Mesenchymal stem cell (in vitro differentiated cells and primary cell): ENCODE measurements at regions not wholly inside any gene's neighbourhood (a gene's known extent, or its start where the extent isn't known, plus 50 kb on each side); places are given as distances from the start of the nearest gene placed in this dataset.

Experiments used
- DNase-seq: peaks from one replicate; pipeline ENCODE4 v3.0.0-alpha.2; 2013
- H2AFZ ChIP-seq: one replicate; pipeline ENCODE4 v1.6.1; 2013; ENCODE audit warnings: low read depth, mild to moderate bottlenecking, control low read depth, inconsistent platforms, low read length, moderate library complexity
- H2AK5ac ChIP-seq: 2 replicates; pipeline ENCODE4 v1.6.1; 2013; ENCODE audit warnings: low read length, moderate library complexity, mild to moderate bottlenecking, inconsistent platforms; ENCODE audit not compliant: severe bottlenecking
- H2BK120ac ChIP-seq: one replicate; pipeline ENCODE4 v1.6.1; 2013; ENCODE audit warnings: low read depth, mild to moderate bottlenecking, inconsistent platforms, low read length, moderate library complexity
- H2BK12ac ChIP-seq, 2 experiments: one replicate each; pipeline ENCODE4 v1.6.1; 2013; ENCODE audit warnings: inconsistent platforms in 2 of 2, low read length in 2 of 2, mild to moderate bottlenecking in 2 of 2, moderate library complexity in 2 of 2, control low read depth in 1 of 2
- H2BK15ac ChIP-seq: one replicate; pipeline ENCODE4 v1.6.1; 2013; ENCODE audit warnings: mild to moderate bottlenecking, low read depth, inconsistent platforms; ENCODE audit not compliant: poor library complexity, severe bottlenecking
- H2BK5ac ChIP-seq: 2 replicates; pipeline ENCODE4 v1.6.1; 2013; ENCODE audit warnings: low read depth, mild to moderate bottlenecking, low read length, control low read depth, inconsistent platforms; ENCODE audit not compliant: poor library complexity, severe bottlenecking
- H3K14ac ChIP-seq, 2 experiments: one replicate each; pipeline ENCODE4 v1.6.1; 2013; ENCODE audit warnings: inconsistent platforms in 2 of 2, low read length in 2 of 2, control low read depth in 1 of 2, mild to moderate bottlenecking in 1 of 2, moderate library complexity in 1 of 2
- H3K18ac ChIP-seq, 2 experiments: one replicate each; pipeline ENCODE4 v1.6.1; 2013; ENCODE audit warnings: inconsistent platforms in 2 of 2, low read length in 2 of 2, control low read depth in 1 of 2, low read depth in 1 of 2, mild to moderate bottlenecking in 1 of 2
- H3K23ac ChIP-seq, 2 experiments: one replicate each; pipeline ENCODE4 v1.6.1; 2013; ENCODE audit warnings: inconsistent platforms in 2 of 2, low read length in 2 of 2, mild to moderate bottlenecking in 2 of 2, moderate library complexity in 2 of 2, control low read depth in 1 of 2
- H3K27ac ChIP-seq: 2 replicates; pipeline ENCODE4 v1.5.1; 2013; ENCODE audit warnings: mild to moderate bottlenecking, moderate library complexity, low read length, control low read depth, inconsistent platforms; ENCODE audit not compliant: poor library complexity, severe bottlenecking
- H3K27me3 ChIP-seq, 2 experiments: 2 replicates each; pipeline versions ENCODE4 v1.6.1 to v1.7.0; 2013; ENCODE audit warnings: low read length in 2 of 2, mild to moderate bottlenecking in 2 of 2, moderate library complexity in 2 of 2, control low read depth in 1 of 2, inconsistent platforms in 1 of 2; ENCODE audit not compliant: control insufficient read depth in 1 of 2, insufficient read depth in 1 of 2
- H3K36me3 ChIP-seq, 2 experiments: 2 replicates each; pipeline versions ENCODE4 v1.6.1 to v1.7.0; 2013; ENCODE audit warnings: low read length in 2 of 2, control low read depth in 1 of 2, inconsistent platforms in 1 of 2, low read depth in 1 of 2, mild to moderate bottlenecking in 1 of 2; ENCODE audit not compliant: insufficient read depth in 2 of 2, control insufficient read depth in 1 of 2
- H3K4ac ChIP-seq, 2 experiments: one replicate each; pipeline ENCODE4 v1.6.1; 2013; ENCODE audit warnings: inconsistent platforms in 2 of 2, low read length in 2 of 2, mild to moderate bottlenecking in 2 of 2, moderate library complexity in 2 of 2, control low read depth in 1 of 2, low read depth in 1 of 2
- H3K4me1 ChIP-seq: 2 replicates; pipeline ENCODE4 v1.6.1; 2013; ENCODE audit warnings: low read depth, low read length, control low read depth; ENCODE audit not compliant: control insufficient read depth, insufficient read depth
- H3K4me2 ChIP-seq: 2 replicates; pipeline ENCODE4 v1.6.1; 2013; ENCODE audit warnings: low read length, mild to moderate bottlenecking, inconsistent platforms; ENCODE audit not compliant: poor library complexity, severe bottlenecking
- H3K4me3 ChIP-seq, 2 experiments: 2 replicates each; pipeline versions ENCODE4 v1.5.1 to v1.7.0; 2013; ENCODE audit warnings: low read length in 2 of 2, mild to moderate bottlenecking in 2 of 2, control low read depth in 1 of 2, low read depth in 1 of 2; ENCODE audit not compliant: insufficient read depth in 1 of 2
- H3K79me1 ChIP-seq: replicated peaks from 2 replicates; pipeline ENCODE4 v1.6.1; 2013; ENCODE audit warnings: mild to moderate bottlenecking, control low read depth, low read length, inconsistent platforms; ENCODE audit not compliant: poor library complexity, severe bottlenecking
- H3K9ac ChIP-seq: 2 replicates; pipeline ENCODE4 v1.7.0; 2013; ENCODE audit warnings: mild to moderate bottlenecking, low read length, moderate library complexity
- H3K9me3 ChIP-seq: 2 replicates; pipeline ENCODE4 v1.7.0; 2013; ENCODE audit warnings: mild to moderate bottlenecking, low read length; ENCODE audit not compliant: control insufficient read depth
- H4K8ac ChIP-seq: one replicate; pipeline ENCODE4 v1.6.1; 2013; ENCODE audit warnings: inconsistent platforms, mild to moderate bottlenecking, low read length, moderate library complexity
- H4K91ac ChIP-seq: one replicate; pipeline ENCODE4 v1.6.1; 2013; ENCODE audit warnings: mild to moderate bottlenecking, low read length, inconsistent platforms
- WGBS: methylation state at CpG from one replicate; pipeline ENCODE4 v1.1.7; 2013; ENCODE audit warnings: mixed read lengths; 5-methylcytosine and 5-hydroxymethylcytosine counted together

DNA sequence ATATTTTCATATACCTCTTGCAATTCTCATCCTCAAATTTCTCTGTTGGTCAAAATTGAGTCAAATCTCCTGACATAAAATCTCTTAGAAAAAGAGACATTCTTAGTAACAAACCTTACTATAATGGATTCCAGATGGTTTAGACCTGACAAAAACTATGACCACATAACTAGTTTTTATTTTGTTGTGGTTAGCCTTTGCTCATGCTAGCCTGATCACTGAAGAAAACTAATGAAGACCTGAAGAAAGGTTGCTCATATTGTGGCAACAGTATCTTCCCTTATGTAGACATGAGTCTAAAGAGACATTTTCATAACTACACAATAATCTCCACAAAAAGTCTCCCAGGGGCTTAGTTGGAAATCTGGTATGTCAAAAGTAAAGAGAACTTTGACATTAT is 274.1 kb upstream of the TMEM161B start:
- no peaks in the 10 kb centered on the region for H3K9me3 ChIP-seq
- H2AK5ac ChIP-seq = no peak overlapping the region
- H3K27ac ChIP-seq = no peak overlapping the region
- H3K18ac ChIP-seq = no peak overlapping the region
- H3K4me2 ChIP-seq = no peak overlapping the region
- H3K9ac ChIP-seq = no peak overlapping the region
- no peak overlapping the region for H2BK5ac ChIP-seq
- no peak overlapping the region for H2BK120ac ChIP-seq
- H3K23ac ChIP-seq = no peak overlapping the region
- H3K14ac ChIP-seq = no peak overlapping the region
- H3K4me1 ChIP-seq = no peaks in the 10 kb centered on the region
- H2AFZ ChIP-seq = no peak overlapping the region
- no peaks in the 10 kb centered on the region for H3K27me3 ChIP-seq
- H3K36me3 ChIP-seq = no peaks in the 10 kb centered on the region
- no peak overlapping the region for H3K4ac ChIP-seq
- H4K8ac ChIP-seq = no peak overlapping the region
- no peak overlapping the region for H2BK12ac ChIP-seq
- no peaks in the 10 kb centered on the region for H3K79me1 ChIP-seq
- H4K91ac ChIP-seq = no peak overlapping the region
- no peak for DNase-seq
- H3K4me3 ChIP-seq = no peak overlapping the region
- no peak overlapping the region for H2BK15ac ChIP-seq

DNA sequence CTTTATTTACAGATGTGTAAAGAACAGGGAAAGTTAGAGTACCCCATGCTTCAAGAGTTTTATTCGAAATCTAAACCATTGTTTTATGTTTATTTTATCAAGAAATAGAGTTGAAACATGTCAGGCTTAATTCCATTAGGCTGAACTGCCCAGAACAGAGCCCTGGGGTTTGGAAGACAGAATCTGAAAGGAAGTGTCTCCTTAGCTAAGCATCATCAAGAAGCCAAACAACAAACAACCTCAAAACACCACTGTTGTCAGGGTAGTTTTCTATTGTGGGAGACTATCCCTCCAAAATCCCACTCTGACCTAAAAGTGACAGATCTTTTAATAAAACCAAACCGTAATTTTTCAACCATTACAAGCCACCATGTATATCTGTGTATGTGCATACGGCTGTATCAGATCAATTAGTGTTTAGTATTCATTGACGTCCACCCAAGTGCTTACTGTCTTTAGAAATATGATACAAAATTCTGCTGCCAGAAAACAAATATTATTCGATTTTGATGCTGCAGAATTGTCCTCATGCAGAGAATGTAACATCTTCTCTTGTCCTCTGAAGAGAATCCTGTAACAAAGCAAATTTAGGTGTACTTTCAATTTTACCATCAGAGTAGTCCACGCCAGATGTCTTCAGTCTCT is 271.9 kb upstream of the TMEM161B start:
- Histone ChIP-seq H3K23ac (no peak overlapping the region), H3K4me1 (no peaks in the 10 kb centered on the region), H2AK5ac (no peak overlapping the region), H3K9ac (no peak overlapping the region), H3K9me3 (no peaks in the 10 kb centered on the region), H3K36me3 (no peaks in the 10 kb centered on the region), H4K91ac (no peak overlapping the region), H2BK15ac (no peak overlapping the region), H2BK120ac (no peak overlapping the region), H3K18ac (no peak overlapping the region), H3K27ac (no peak overlapping the region), H3K79me1 (no peaks in the 10 kb centered on the region), H3K27me3 (no peaks in the 10 kb centered on the region), H3K4ac (no peak overlapping the region), H2AFZ (no peak overlapping the region), H3K14ac (no peak overlapping the region), H4K8ac (no peak overlapping the region), H2BK12ac (no peak overlapping the region), H3K4me3 (no peak overlapping the region), H3K4me2 (no peak overlapping the region), H2BK5ac (no peak overlapping the region)
- DNase-seq = no peak
- WGBS = 86% methylated on average over 4 of the region's 6 CpGs

DNA sequence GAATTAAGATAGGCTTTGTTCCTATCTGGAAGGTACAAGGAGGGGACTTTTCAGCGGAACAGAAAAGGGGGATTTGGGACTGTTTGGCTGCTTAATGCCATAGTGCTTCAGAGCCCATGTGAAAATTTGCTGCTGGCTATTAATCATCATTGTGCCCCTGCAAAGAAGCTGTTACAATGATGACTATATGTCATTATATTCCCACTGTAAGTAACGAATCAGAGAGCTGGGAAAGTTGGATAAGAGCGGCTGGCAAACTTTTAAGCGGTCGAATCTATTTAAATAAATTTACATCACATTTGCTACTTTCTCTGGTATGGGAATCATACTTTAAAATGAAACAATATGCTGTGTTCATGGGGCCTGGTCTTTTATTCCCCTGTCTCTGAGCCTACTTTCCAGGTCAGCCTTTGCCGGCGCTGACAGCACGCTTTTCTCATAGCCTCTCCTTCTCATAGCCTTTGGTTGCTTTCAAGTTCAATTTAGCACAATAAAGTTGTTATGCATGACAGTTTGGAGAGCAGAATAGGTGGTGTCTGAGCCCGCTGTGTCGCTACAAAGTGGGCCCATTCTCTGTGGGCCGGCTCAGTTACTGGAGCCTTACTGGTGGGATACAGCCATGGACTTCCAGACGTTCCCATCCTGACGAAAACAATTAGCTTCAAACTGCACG is 271.2 kb upstream of the TMEM161B start:
- Histone ChIP-seq H3K4me2 (no peak overlapping the region), H3K23ac (peak overlapping the region in 1 of 2 experiments; percentile 69), H3K27me3 (no peaks in the 10 kb centered on the region), H4K8ac (no peak overlapping the region), H2BK15ac (no peak overlapping the region), H2BK120ac (no peak overlapping the region), H2BK12ac (no peak overlapping the region), H2AFZ (no peak overlapping the region), H3K27ac (no peak overlapping the region), H3K4me3 (no peak overlapping the region), H3K9me3 (no peaks in the 10 kb centered on the region), H3K79me1 (no peaks in the 10 kb centered on the region), H3K36me3 (no peaks in the 10 kb centered on the region), H3K9ac (no peak overlapping the region), H2AK5ac (no peak overlapping the region), H3K4me1 (no peaks in the 10 kb centered on the region), H3K4ac (no peak overlapping the region), H3K18ac (no peak overlapping the region), H2BK5ac (no peak overlapping the region), H4K91ac (no peak overlapping the region), H3K14ac (no peak overlapping the region)
- WGBS = 72% methylated on average over 9 of the region's 14 CpGs
- DNase-seq = no peak

DNA sequence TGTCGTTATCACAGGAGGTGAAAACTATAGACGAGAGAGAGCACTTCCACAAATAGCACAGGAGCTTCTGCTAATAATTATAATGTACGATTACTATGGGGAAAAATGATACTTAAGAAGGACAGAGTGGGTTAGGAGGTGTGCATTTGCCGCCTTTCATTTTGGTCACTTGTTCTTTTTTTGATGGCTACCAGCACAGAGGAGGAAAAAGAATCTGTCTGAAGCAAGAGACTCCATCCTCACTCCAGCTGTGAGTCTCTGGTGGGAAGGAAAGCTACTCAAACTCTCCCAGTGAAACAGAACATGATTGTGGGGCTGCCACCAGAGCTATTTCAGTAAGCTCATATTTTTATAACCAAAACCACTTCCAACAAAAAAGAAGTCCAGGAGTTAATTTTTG is 270.4 kb upstream of the TMEM161B start:
- Histone ChIP-seq H3K23ac (no peak overlapping the region), H3K27me3 (no peaks in the 10 kb centered on the region), H3K36me3 (no peaks in the 10 kb centered on the region), H2BK120ac (no peak overlapping the region), H3K9me3 (no peaks in the 10 kb centered on the region), H2AK5ac (no peak overlapping the region), H3K4me1 (no peaks in the 10 kb centered on the region), H2BK15ac (no peak overlapping the region), H3K4me3 (no peak overlapping the region), H2AFZ (no peak overlapping the region), H2BK12ac (no peak overlapping the region), H2BK5ac (no peak overlapping the region), H3K4me2 (no peak overlapping the region), H3K27ac (no peak overlapping the region), H4K8ac (no peak overlapping the region), H3K18ac (no peak overlapping the region), H3K4ac (no peak overlapping the region), H3K79me1 (no peaks in the 10 kb centered on the region), H3K14ac (no peak overlapping the region), H3K9ac (no peak overlapping the region), H4K91ac (no peak overlapping the region)
- 99% methylated on average over 4 of the region's 4 CpGs for WGBS
- DNase-seq = no peak
